Vagina (tissue), 2 donors: ENCODE measurements at regions not wholly inside any gene's neighbourhood (a gene's known extent, or its start where the extent isn't known, plus 50 kb on each side); places are given as distances from the start of the nearest gene placed in this dataset.

Experiments
- POLR2A ChIP-seq, 2 donors: fragments of 450-650 bp; IDR thresholded peaks; one replicate each; pipeline ENCODE4 v1.6.1; 2017; ENCODE audit warnings: antibody characterized with exemption in 2 of 2, mild to moderate bottlenecking in 2 of 2, moderate library complexity in 2 of 2
- TF ChIP-seq, protein P1 (sequence below), 3 experiments: fragments of 450-650 bp in 2 of 3; fragments of 200-600 bp in 1 of 3; sonication (generic) in 1 of 3; IDR thresholded peaks; one replicate each; pipeline ENCODE4 v1.5.1; 2017 to 2019; ENCODE audit warnings: antibody characterized with exemption in 3 of 3, mild to moderate bottlenecking in 2 of 3, moderate library complexity in 2 of 3

- no peak for TF ChIP-seq POLR2A (IDR thresholded peaks at IDR 0.05)
- TF ChIP-seq, protein P1, sequence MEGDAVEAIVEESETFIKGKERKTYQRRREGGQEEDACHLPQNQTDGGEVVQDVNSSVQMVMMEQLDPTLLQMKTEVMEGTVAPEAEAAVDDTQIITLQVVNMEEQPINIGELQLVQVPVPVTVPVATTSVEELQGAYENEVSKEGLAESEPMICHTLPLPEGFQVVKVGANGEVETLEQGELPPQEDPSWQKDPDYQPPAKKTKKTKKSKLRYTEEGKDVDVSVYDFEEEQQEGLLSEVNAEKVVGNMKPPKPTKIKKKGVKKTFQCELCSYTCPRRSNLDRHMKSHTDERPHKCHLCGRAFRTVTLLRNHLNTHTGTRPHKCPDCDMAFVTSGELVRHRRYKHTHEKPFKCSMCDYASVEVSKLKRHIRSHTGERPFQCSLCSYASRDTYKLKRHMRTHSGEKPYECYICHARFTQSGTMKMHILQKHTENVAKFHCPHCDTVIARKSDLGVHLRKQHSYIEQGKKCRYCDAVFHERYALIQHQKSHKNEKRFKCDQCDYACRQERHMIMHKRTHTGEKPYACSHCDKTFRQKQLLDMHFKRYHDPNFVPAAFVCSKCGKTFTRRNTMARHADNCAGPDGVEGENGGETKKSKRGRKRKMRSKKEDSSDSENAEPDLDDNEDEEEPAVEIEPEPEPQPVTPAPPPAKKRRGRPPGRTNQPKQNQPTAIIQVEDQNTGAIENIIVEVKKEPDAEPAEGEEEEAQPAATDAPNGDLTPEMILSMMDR (IDR thresholded peaks at IDR 0.05): no peak
These were observed 178.4 kb downstream of the LACC1 start for GRCh38 chr13:44058067-44058466.
